Mammary epithelial cell (primary cell): ENCODE measurements at regions not wholly inside any gene's neighbourhood (a gene's known extent, or its start where the extent isn't known, plus 50 kb on each side); places are given as distances from the start of the nearest gene placed in this dataset.
"Not testable (repeated sequence)": the region's sequence is repeated elsewhere in the genome, so short reads cannot be mapped to it uniquely, and the experiment has no call there.

ENCODE experiments used
- CTCF ChIP-seq, 2 donors: IDR thresholded peaks in 1 of 2; conservative IDR thresholded peaks in 1 of 2; 2 replicates each; pipeline ENCODE4 v1.5.1; 2011 to 2012; ENCODE audit warnings: inconsistent platforms in 2 of 2, low read length in 2 of 2, mild to moderate bottlenecking in 2 of 2, control low read depth in 1 of 2, low read depth in 1 of 2; ENCODE audit not compliant: insufficient read depth in 1 of 2; ENCODE audit errors: extremely low read depth in 1 of 2
- EZH2 ChIP-seq: IDR thresholded peaks from 2 replicates; pipeline ENCODE4 v1.6.1; 2012; ENCODE audit warnings: low read length, inconsistent platforms, borderline replicate concordance

- not testable (repeated sequence) for TF ChIP-seq CTCF (conservative IDR thresholded peaks at IDR 0.05 in 1 of 2, IDR thresholded peaks at IDR 0.05 in 1 of 2; ENCODE audit: extremely low read depth in 1 of 2, insufficient read depth in 1 of 2, low read depth in 1 of 2, low read length in 2 of 2); EZH2
These were observed 420.1 kb downstream of the SPATA31A1 start for GRCh38 chr9:39775570-39775969.
